GM12875 (cell line): ENCODE measurements at regions not wholly inside any gene's neighbourhood (a gene's known extent, or its start where the extent isn't known, plus 50 kb on each side); places are given as distances from the start of the nearest gene placed in this dataset.

Experiments
- H3K4me3 ChIP-seq: one replicate; pipeline ENCODE4 v1.5.1; 2011; ENCODE audit warnings: low read depth, low read length, control low read depth
- TF ChIP-seq, protein P1 (sequence below): IDR thresholded peaks from 2 replicates; pipeline ENCODE4 v1.5.1; 2011; ENCODE audit warnings: low read depth, mild to moderate bottlenecking, control low read depth, inconsistent platforms, low read length, moderate library complexity, borderline replicate concordance; ENCODE audit not compliant: insufficient read depth

GRCh38 chr6:115004982-115005381 is 662.2 kb upstream of the HS3ST5 start:
- TF ChIP-seq, protein P1, sequence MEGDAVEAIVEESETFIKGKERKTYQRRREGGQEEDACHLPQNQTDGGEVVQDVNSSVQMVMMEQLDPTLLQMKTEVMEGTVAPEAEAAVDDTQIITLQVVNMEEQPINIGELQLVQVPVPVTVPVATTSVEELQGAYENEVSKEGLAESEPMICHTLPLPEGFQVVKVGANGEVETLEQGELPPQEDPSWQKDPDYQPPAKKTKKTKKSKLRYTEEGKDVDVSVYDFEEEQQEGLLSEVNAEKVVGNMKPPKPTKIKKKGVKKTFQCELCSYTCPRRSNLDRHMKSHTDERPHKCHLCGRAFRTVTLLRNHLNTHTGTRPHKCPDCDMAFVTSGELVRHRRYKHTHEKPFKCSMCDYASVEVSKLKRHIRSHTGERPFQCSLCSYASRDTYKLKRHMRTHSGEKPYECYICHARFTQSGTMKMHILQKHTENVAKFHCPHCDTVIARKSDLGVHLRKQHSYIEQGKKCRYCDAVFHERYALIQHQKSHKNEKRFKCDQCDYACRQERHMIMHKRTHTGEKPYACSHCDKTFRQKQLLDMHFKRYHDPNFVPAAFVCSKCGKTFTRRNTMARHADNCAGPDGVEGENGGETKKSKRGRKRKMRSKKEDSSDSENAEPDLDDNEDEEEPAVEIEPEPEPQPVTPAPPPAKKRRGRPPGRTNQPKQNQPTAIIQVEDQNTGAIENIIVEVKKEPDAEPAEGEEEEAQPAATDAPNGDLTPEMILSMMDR = no peak
- H3K4me3 ChIP-seq = no peak overlapping the region

- no peak overlapping the region for H3K4me3 ChIP-seq
- TF ChIP-seq, protein P1 = no peak
Observed at GRCh38 chr6:115004204-115004603, 661.4 kb upstream of the HS3ST5 start.

GRCh38 chr6:115001731-115002350 is 659.0 kb upstream of the HS3ST5 start:
- TF ChIP-seq, protein P1 = no peak
- H3K4me3 ChIP-seq = no peak overlapping the region

GRCh38 chr6:115000736-115001135 is 657.9 kb upstream of the HS3ST5 start:
- TF ChIP-seq, protein P1 = no peak
- H3K4me3 ChIP-seq = no peak overlapping the region

DNA sequence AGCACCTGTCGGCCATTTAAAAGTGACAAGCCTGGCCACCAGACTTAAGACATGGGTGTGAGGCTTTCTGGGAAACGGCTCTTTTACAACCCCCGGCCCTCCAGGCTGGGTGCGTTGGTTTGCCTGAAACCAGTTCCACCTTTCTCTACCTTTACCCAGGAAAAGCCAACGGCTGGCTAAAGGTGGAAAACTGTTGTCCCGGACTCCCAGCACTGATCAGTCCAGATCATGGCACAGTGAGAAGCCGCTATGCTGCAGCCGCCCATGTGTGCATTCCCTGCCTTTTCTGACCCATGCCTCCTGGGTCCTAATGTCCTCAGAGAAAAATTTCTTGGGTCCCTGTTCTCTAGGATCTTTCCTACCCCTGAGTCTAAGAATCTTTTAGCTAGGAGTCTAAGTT is 655.7 kb upstream of the HS3ST5 start:
- H3K4me3 ChIP-seq = no peak overlapping the region
- TF ChIP-seq, protein P1 = no peak

GRCh38 chr6:114997813-114998292 is 655.0 kb upstream of the HS3ST5 start:
- TF ChIP-seq, protein P1 = no peak

DNA sequence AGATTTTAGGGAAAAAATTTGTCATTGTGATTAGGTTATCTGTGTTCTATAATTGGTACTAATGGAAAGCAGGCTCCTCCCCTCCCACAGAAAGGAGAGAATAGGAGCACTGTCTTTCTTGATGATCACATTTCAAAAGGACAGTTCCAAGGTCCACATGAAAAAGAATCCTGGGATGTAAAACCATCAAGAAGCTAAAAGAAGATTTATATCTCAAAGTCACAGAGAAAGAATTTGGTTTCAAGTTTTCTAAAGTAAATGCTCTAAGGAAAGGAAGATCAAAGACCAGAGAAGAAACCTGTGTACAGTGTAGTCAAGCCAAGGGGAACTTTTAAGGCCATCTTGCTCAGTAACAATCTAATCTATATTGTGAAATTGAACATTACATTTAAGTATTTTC is 652.7 kb upstream of the HS3ST5 start:
- TF ChIP-seq, protein P1 = no peak
- no peak overlapping the region for H3K4me3 ChIP-seq

More at GRCh38 chr6:114997813-114998292, 655.0 kb upstream of the HS3ST5 start:
- no peak overlapping the region for H3K4me3 ChIP-seq
